NCI-H187 treated with DMSO at 0.1 percent for 48 hours (cell line): ENCODE measurements at regions not wholly inside any gene's neighbourhood (a gene's known extent, or its start where the extent isn't known, plus 50 kb on each side); places are given as distances from the start of the nearest gene placed in this dataset.

Experiments used
- DNase-seq: peaks from one replicate; lab custom pipeline; 2025; lab: John Stamatoyannopoulos, UW

DNA sequence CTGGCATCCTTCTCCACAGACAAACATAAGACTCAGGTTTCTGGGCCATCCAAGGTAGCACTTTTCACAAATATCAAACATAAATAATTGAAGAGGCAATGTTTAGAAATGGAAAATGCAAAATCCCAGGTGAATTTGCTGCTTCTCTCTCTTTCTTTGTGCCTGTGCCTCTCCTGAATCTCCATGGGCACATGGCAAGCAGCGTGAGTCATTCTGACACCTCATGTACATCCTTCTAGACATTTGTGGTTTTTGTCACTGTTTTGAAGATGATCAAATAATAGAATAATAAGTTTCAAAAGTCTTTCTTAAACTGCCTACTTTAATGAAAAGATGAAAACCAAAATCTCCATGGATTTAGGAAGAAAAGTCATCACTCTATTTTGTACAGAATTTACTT, 60.3 kb upstream of the RAB11FIP2 start:
- DNase-seq: no peak

DNA sequence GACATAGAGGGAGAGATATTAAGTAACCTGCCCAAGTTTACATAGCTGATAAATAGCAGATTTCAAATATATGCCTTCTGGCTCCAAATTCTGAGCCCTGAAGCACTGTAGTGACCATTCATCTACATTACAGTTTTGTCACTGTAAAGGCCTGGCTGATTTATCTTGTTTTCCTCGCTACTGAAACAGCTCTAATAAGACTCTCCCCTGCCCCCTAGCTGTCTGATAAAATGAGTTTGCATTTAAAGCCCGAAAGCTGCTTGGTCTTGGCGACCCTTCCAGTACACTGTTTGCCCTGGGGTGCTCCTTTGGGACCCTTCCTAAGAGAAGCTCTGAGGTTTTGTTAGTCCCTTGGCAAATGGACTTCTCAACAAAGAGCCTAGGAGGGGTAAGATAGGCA, 59.7 kb upstream of the RAB11FIP2 start:
- DNase-seq: no peak

DNA sequence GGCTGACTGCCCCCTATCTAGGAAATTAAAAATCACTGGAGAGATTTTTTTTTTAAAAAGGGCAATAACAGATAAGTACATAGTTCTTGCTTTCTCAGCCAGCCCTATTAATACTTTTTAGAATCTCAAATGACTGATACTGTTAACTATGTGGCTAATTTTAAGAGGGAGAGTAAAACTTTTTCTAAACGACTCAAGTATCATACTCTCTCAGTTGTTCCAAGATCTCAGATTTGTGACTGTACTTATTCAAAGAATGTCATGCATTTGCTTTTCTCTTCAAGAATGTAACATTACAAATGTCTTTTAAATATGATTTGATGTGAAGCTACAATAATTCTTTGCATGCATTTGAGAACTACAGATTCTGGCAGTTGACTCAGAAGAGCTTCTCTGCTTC, 55.4 kb upstream of the RAB11FIP2 start:
- no peak for DNase-seq

DNA sequence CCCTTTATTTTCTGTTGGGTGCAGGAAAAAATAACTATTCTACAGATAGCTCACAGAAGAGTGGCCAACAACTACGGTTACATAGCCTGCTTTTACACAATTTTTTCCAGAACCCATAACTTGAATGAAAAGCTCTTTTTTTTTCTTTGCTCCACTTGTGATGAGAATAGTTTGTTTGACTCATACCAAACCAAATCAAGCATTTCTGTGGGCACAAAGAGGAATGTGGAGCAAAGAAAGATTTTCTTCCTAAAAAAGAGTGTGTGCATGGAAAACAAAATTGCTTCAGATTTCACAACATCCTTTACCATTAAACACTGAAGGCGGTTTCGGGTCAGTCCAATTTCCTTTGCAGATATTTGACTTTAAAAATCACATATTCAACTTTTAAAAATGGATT, 54.8 kb upstream of the RAB11FIP2 start:
- no peak for DNase-seq
